BJ (cell line): ENCODE measurements at regions not wholly inside any gene's neighbourhood (a gene's known extent, or its start where the extent isn't known, plus 50 kb on each side); places are given as distances from the start of the nearest gene placed in this dataset.

ENCODE experiments used
- CTCF ChIA-PET: fragments of 350-600 bp; formaldehyde crosslinking; extraction: SDS; loops from one replicate; lab custom pipeline; 2021; ENCODE audit warnings: antibody characterized with exemption, inconsistent platforms; lab: Yijun Ruan, JAX
- POLR2A ChIA-PET: fragments of 300-600 bp; sonication (Branson Sonifier 250); formaldehyde crosslinking; extraction: SDS; loops from one replicate; lab custom pipeline; 2021; ENCODE audit warnings: antibody characterized with exemption; lab: Charles Lee
- DNase-seq: peaks from one replicate; pipeline ENCODE4 v3.0.0-alpha.2; 2011; ENCODE audit warnings: low read depth
- H3K27me3 ChIP-seq: 2 replicates; pipeline ENCODE4 v1.6.0; 2011; ENCODE audit warnings: low read length; ENCODE audit not compliant: control insufficient read depth, insufficient read depth
- H3K36me3 ChIP-seq: 2 replicates; pipeline ENCODE4 v1.5.1; 2011; ENCODE audit warnings: low read length; ENCODE audit not compliant: control insufficient read depth, insufficient read depth
- H3K4me3 ChIP-seq: 2 replicates; pipeline ENCODE4 v1.5.1; 2011; ENCODE audit warnings: low read depth, mild to moderate bottlenecking, control low read depth, low read length
- TF ChIP-seq, protein P1 (sequence below): IDR thresholded peaks from 2 replicates; pipeline ENCODE4 v1.5.1; 2011; ENCODE audit warnings: low read depth, mild to moderate bottlenecking, control low read depth, inconsistent platforms, low read length, moderate library complexity; ENCODE audit not compliant: insufficient read depth

DNA sequence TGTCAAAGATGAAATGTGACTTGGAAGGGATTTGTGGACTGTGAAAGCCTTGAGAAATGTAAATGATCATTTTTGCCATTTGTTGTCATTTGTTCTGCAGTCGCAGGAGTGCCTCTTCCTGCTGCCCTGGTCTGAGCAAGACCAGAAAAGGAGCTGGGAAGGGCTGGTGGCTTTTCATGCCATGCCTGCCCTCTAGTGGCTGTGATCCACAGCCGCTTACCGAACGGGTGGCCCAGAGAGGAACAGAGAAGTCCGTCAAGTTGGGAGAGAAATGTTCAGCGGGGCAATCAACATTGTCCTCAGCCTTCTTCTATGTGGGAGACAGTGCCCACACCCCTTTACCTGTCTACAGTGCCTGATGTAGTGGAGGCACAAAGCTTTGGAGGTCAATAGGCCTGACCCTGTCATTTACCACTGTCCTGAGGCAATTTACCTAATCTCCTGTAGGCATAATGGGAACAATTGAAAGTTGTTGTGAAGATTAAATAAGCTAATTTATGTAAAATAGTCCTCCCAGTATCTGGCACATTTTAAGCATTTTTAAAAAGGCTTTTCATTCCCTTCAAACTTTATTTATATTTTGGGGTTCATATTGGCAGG lies 224.5 kb downstream of the B3GLCT start:
- no peak for DNase-seq
- Histone ChIP-seq H3K36me3 (no peaks in the 10 kb centered on the region), H3K27me3 (peaks cover 2% of the 10 kb centered on the region), H3K4me3 (no peak overlapping the region)
- TF ChIP-seq, protein P1, sequence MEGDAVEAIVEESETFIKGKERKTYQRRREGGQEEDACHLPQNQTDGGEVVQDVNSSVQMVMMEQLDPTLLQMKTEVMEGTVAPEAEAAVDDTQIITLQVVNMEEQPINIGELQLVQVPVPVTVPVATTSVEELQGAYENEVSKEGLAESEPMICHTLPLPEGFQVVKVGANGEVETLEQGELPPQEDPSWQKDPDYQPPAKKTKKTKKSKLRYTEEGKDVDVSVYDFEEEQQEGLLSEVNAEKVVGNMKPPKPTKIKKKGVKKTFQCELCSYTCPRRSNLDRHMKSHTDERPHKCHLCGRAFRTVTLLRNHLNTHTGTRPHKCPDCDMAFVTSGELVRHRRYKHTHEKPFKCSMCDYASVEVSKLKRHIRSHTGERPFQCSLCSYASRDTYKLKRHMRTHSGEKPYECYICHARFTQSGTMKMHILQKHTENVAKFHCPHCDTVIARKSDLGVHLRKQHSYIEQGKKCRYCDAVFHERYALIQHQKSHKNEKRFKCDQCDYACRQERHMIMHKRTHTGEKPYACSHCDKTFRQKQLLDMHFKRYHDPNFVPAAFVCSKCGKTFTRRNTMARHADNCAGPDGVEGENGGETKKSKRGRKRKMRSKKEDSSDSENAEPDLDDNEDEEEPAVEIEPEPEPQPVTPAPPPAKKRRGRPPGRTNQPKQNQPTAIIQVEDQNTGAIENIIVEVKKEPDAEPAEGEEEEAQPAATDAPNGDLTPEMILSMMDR: peak; percentile 96
- CTCF ChIA-PET: interaction anchor here (0.6 to 9.1 kb wide), 38 partner anchors 9 to 405 kb away, joined by 3 to 168 read pairs (median 4); partner anchors contain the start of gene B3GLCT
- POLR2A ChIA-PET: no interaction called here

- H3K36me3 ChIP-seq: no peaks in the 10 kb centered on the region
- no peak for DNase-seq
- TF ChIP-seq, protein P1: no peak
- ChIA-PET POLR2A (no interaction called here), CTCF (interaction anchor here (1.0 to 9.1 kb wide), 5 partner anchors 7 to 315 kb away, joined by 3 to 168 read pairs (median 8); no protein-coding TSS in a partner anchor)
- peaks cover 2% of the 10 kb centered on the region for H3K27me3 ChIP-seq
- H3K4me3 ChIP-seq: no peak overlapping the region
Measured at GRCh38 chr13:31426395-31426794, 226.6 kb downstream of the B3GLCT start.

DNA sequence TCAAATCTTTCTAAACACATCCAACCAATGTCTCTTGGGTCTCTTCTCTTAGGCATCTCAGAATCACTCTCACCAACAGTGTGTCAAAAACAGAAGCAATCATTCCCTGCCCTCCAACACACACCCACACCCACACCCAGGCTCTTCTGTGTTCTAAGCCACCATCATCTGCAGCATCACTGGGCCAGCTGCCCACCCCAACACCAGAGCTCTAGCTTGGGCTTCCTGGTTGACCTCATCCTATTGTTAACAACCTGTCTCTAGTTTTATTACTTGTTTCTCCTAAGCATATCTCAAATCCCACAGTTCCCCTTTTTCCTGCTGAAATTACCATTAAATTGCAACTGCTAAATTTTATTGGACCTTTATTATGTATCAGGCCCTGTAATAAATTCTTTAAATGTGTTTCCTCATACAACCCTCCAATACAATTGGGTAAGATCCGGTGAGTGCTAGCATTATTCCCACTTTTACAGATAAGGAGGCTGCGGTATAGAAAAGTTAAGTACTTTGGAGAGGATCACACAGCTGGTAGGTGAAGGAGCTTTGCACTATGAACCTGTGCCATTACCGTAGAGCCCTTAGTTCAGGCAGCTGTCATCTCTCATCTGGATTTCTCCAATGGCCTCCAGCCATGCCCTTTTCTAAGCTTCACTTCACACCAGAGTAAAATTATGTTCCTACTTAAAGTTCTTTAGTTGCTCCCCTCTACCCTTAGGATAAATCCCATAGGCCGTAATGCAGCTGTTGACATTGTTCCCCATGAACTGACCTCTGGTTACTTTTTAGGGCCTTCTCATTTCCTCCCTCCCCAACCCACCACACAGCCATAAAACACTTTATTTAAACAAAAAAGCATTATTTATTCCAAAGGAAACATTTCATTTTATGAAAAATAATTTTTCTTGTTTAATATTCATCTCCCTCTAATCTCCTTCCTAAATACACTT lies 227.7 kb downstream of the B3GLCT start:
- TF ChIP-seq, protein P1: no peak
- ChIA-PET CTCF (interaction anchor here (0.6 to 9.1 kb wide), 9 partner anchors 15 to 422 kb away, joined by 3 to 168 read pairs (median 3); no protein-coding TSS in a partner anchor), POLR2A (no interaction called here)
- DNase-seq: no peak
- H3K4me3 ChIP-seq: no peak overlapping the region
- H3K27me3 ChIP-seq: no peaks in the 10 kb centered on the region; the same call in 1 of the 2 replicates
- no peaks in the 10 kb centered on the region for H3K36me3 ChIP-seq

GRCh38 chr13:31431722-31432137 lies 232.0 kb downstream of the B3GLCT start:
- Histone ChIP-seq H3K36me3 (no peaks in the 10 kb centered on the region), H3K27me3 (no peaks in the 10 kb centered on the region), H3K4me3 (no peak overlapping the region)
- DNase-seq: no peak
- TF ChIP-seq, protein P1: peak; percentile 83
- CTCF ChIA-PET: interaction anchor here (0.7 to 1.5 kb wide), 16 partner anchors 11 to 370 kb away, joined by 3 to 21 read pairs (median 4); no protein-coding TSS in a partner anchor
- POLR2A ChIA-PET: no interaction called here

DNA sequence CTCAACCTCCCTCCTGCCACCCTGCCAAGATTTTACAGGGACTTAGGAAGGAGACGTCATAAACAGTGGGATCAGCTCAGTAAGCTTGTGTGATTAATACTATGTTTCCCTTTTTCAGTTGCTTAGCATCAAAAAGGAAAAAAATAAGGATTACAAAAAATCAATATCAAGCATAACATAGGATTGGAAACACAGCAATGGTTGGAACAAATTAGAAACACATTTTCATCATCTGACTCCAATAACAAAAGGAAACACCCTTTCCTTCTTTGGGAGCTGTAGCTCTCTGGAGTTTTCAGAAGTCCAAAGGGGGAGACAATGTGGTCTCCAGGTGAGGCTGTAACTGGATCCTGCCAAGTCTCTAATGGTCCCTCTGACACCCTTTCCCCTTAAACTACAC lies 233.4 kb downstream of the B3GLCT start:
- no peak for DNase-seq
- CTCF ChIA-PET: interaction anchor here (1.1 to 1.9 kb wide), 6 partner anchors 8 to 364 kb away, joined by 4 to 18 read pairs (median 6); partner anchors contain the start of gene RXFP2
- H3K27me3 ChIP-seq: no peaks in the 10 kb centered on the region
- POLR2A ChIA-PET: no interaction called here
- TF ChIP-seq, protein P1: no peak
- H3K36me3 ChIP-seq: no peaks in the 10 kb centered on the region
- H3K4me3 ChIP-seq: no peak overlapping the region
